Panc1 (cell line): ENCODE measurements at regions not wholly inside any gene's neighbourhood (a gene's known extent, or its start where the extent isn't known, plus 50 kb on each side); places are given as distances from the start of the nearest gene placed in this dataset.

ENCODE experiments used
- ATAC-seq: fragments of 200-7000 bp; cut with Tn5 transposase; 2 replicates; pipeline ENCODE4 v1.9.1; 2020; ENCODE audit warnings: mild to moderate bottlenecking, moderate library complexity
- BruUV-seq: library from RNA; stranded (reverse); fragments of 400-500 nt; replicated peaks from 2 replicates; lab custom pipeline; 2021; lab: Mats Ljungman, UMichigan
- CTCF ChIA-PET: fragments of 300-600 bp; sonication (Branson Sonifier 250); formaldehyde crosslinking; loops from one replicate; lab custom pipeline; 2022; ENCODE audit warnings: antibody characterized with exemption; lab: Charles Lee
- POLR2A ChIA-PET: fragments of 300-600 bp; sonication (Branson Sonifier 250); formaldehyde crosslinking; loops from one replicate; lab custom pipeline; 2022; ENCODE audit warnings: antibody characterized with exemption; lab: Charles Lee
- DNase-seq: peaks from one replicate; pipeline ENCODE4 v3.0.0-alpha.2; 2010; ENCODE audit warnings: low read depth, low spot score
- H3K27ac ChIP-seq: 2 replicates; pipeline ENCODE4 v1.5.1; 2011; ENCODE audit warnings: mild to moderate bottlenecking, low read length, inconsistent platforms
- H3K27me3 ChIP-seq: fragments of 200-500 bp; sonication (Bioruptor generic); 2 replicates; pipeline ENCODE4 v1.6.0; 2014; ENCODE audit warnings: low read length, inconsistent platforms; ENCODE audit not compliant: control insufficient read depth, insufficient read depth
- H3K36me3 ChIP-seq: fragments of 200-500 bp; sonication (Bioruptor generic); 2 replicates; pipeline ENCODE4 v1.5.1; 2014; ENCODE audit warnings: inconsistent platforms, mild to moderate bottlenecking, low read length, moderate library complexity; ENCODE audit not compliant: control insufficient read depth, insufficient read depth
- H3K4me1 ChIP-seq: 2 replicates; pipeline ENCODE4 v1.5.1; 2011; ENCODE audit warnings: inconsistent platforms, mild to moderate bottlenecking, low read length, moderate library complexity; ENCODE audit not compliant: control insufficient read depth, insufficient read depth
- H3K4me3 ChIP-seq, 2 experiments: 2 replicates each; pipeline ENCODE4 v1.5.1; 2011 to 2012; ENCODE audit warnings: low read depth in 2 of 2, low read length in 2 of 2, mild to moderate bottlenecking in 2 of 2, inconsistent platforms in 1 of 2, moderate library complexity in 1 of 2
- H3K9me3 ChIP-seq: fragments of 200-500 bp; sonication (Bioruptor generic); 2 replicates; pipeline ENCODE4 v1.5.1; 2014; ENCODE audit warnings: low read depth, mild to moderate bottlenecking, inconsistent platforms, low read length, moderate library complexity; ENCODE audit not compliant: control insufficient read depth, insufficient read depth
- CTCF ChIP-seq: fragments of 450-650 bp; IDR thresholded peaks from 2 replicates; pipeline ENCODE4 v1.5.1; 2017; ENCODE audit warnings: mild to moderate bottlenecking
- POLR2AphosphoS5 ChIP-seq: IDR thresholded peaks from 2 replicates; pipeline ENCODE4 v1.6.1; 2012; ENCODE audit warnings: mild to moderate bottlenecking, low read depth, low read length, moderate library complexity
- REST ChIP-seq, 2 experiments: IDR thresholded peaks; 2 replicates each; pipeline ENCODE4 v1.6.1; 2011 to 2012; ENCODE audit warnings: low read depth in 2 of 2, control low read depth in 1 of 2, low read length in 1 of 2, mild to moderate bottlenecking in 1 of 2, moderate library complexity in 1 of 2; ENCODE audit not compliant: insufficient read depth in 1 of 2
- SIN3A ChIP-seq: IDR thresholded peaks from 2 replicates; pipeline ENCODE4 v1.6.1; 2012; ENCODE audit warnings: low read depth, mild to moderate bottlenecking, low read length, moderate library complexity, borderline replicate concordance; ENCODE audit not compliant: insufficient read depth
- TCF7L2 ChIP-seq: IDR thresholded peaks from 2 replicates; pipeline ENCODE4 v1.6.1; 2011; ENCODE audit warnings: mild to moderate bottlenecking, low read depth, low read length, inconsistent platforms
- in situ Hi-C: cut with HindIII; loops from 2 replicates; pipeline ENCODE4 v1.10.0; 2016; ENCODE audit warnings: low sequenced_read_pairs, low pct_unique_long_range_greater_than_20kb
- intact Hi-C: fragments of 100-400 bp; cut with micrococcal nuclease; formaldehyde crosslinking; loops from one replicate; pipeline ENCODE4 v1.10.0; 2022; ENCODE audit not compliant: unreplicated experiment

GRCh38 chr3:162643245-162643644 is 1146.6 kb downstream of the OTOL1 start:
- no peaks in the 10 kb centered on the region for H3K9me3 ChIP-seq
- no peak overlapping the region for H3K4me3 ChIP-seq
- no peak overlapping the region for H3K27ac ChIP-seq
- ATAC-seq: no peak
- CTCF ChIA-PET: no interaction called here
- no peak for DNase-seq
- no TSS peak for BruUV-seq
- POLR2A ChIA-PET: no interaction called here
- intact Hi-C loops (no loop called here), in situ Hi-C loops (no loop called here)
- H3K36me3 ChIP-seq: no peaks in the 10 kb centered on the region
- TF ChIP-seq POLR2AphosphoS5 (no peak), REST (IDR thresholded peaks at IDR 0.05; ENCODE audit: insufficient read depth in 1 of 2, low read depth in 2 of 2, low read length in 1 of 2) (no peak), TCF7L2 (no peak)
- no peaks in the 10 kb centered on the region for H3K4me1 ChIP-seq
- no peaks in the 10 kb centered on the region for H3K27me3 ChIP-seq

DNA sequence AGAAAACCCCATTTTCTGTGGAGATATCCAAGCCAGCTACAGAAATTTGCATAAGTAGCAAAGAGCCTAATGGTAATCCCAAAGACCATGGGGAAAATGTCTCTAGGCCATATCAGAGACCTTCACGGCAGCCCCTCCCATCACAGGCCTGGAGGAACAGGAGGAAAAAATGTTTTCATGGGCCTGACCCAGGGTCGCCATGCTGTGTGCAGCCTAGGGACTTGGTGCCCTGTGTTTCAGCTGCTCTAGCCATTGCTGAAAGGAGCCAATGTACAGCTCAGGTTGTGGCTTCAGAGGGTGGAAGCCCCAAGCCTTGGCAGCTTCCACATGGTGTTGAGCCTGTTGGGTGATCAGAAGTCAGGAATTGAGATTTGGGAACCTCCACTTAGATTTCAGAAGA is 1150.7 kb downstream of the OTOL1 start:
- no peaks in the 10 kb centered on the region for H3K9me3 ChIP-seq
- no TSS peak for BruUV-seq
- H3K36me3 ChIP-seq: no peaks in the 10 kb centered on the region
- TF ChIP-seq SIN3A (no peak), POLR2AphosphoS5 (no peak), REST (IDR thresholded peaks at IDR 0.05; ENCODE audit: insufficient read depth in 1 of 2, low read depth in 2 of 2, low read length in 1 of 2) (no peak), TCF7L2 (no peak), CTCF (no peak)
- H3K27ac ChIP-seq: no peak overlapping the region
- no peak overlapping the region for H3K4me3 ChIP-seq
- POLR2A ChIA-PET: no interaction called here
- no peak for DNase-seq
- intact Hi-C loops: no loop called here
- no peaks in the 10 kb centered on the region for H3K4me1 ChIP-seq
- CTCF ChIA-PET: no interaction called here
- in situ Hi-C loops: no loop called here
- no peaks in the 10 kb centered on the region for H3K27me3 ChIP-seq
- ATAC-seq: no peak
